NB4 (cell line): ENCODE measurements at regions not wholly inside any gene's neighbourhood (a gene's known extent, or its start where the extent isn't known, plus 50 kb on each side); places are given as distances from the start of the nearest gene placed in this dataset.

Experiments
- DNase-seq: peaks from one replicate; pipeline ENCODE4 v3.0.0; 2010; ENCODE audit warnings: low read depth
- H3K4me3 ChIP-seq: one replicate; pipeline ENCODE4 v1.5.1; 2011; ENCODE audit warnings: mild to moderate bottlenecking, low read depth, low read length, moderate library complexity
- CTCF ChIP-seq: IDR thresholded peaks from one replicate; pipeline ENCODE4 v1.5.1; 2012; ENCODE audit warnings: low read depth, low read length
- MYC ChIP-seq: IDR thresholded peaks from 2 replicates; pipeline ENCODE4 v1.6.1; 2011; ENCODE audit warnings: low read depth, low read length
- POLR2A ChIP-seq: IDR thresholded peaks from 2 replicates; pipeline ENCODE4 v1.6.1; 2011; ENCODE audit warnings: mild to moderate bottlenecking; ENCODE audit not compliant: insufficient read length; ENCODE audit errors: extremely low read depth
- TF ChIP-seq, protein P1 (sequence below): IDR thresholded peaks from 2 replicates; pipeline ENCODE4 v1.6.1; 2011; ENCODE audit warnings: low read depth, low read length

DNA sequence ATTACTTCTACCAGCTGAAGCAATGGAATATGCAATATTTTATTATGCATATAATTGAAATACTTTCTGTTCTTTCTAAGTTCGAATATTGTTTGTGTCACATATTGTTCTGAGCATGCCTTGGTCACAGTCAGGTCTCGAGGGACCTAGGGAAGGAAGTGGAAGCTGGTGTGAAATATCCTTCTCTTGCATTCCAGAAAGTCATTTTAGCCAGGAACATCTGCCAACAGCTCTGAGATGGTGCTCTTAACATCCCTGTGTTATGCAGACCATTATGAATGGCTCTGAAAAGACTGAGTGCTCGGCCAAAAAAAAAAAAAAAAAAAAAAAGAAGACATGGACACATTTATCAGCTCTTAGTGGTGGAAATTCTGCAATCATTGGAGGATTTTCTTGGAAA is 132.7 kb upstream of the JAG1 start:
- TF ChIP-seq MYC (no peak), POLR2A (no peak), CTCF (no peak)
- TF ChIP-seq, protein P1, sequence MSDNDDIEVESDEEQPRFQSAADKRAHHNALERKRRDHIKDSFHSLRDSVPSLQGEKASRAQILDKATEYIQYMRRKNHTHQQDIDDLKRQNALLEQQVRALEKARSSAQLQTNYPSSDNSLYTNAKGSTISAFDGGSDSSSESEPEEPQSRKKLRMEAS, result no peak
- DNase-seq, result no peak
- no peak overlapping the region for H3K4me3 ChIP-seq

GRCh38 chr20:10807013-10807412 is 133.2 kb upstream of the JAG1 start:
- no peak overlapping the region for H3K4me3 ChIP-seq
- no peak for DNase-seq
- TF ChIP-seq MYC (no peak), CTCF (no peak), POLR2A (no peak)
- TF ChIP-seq, protein P1, result no peak

DNA sequence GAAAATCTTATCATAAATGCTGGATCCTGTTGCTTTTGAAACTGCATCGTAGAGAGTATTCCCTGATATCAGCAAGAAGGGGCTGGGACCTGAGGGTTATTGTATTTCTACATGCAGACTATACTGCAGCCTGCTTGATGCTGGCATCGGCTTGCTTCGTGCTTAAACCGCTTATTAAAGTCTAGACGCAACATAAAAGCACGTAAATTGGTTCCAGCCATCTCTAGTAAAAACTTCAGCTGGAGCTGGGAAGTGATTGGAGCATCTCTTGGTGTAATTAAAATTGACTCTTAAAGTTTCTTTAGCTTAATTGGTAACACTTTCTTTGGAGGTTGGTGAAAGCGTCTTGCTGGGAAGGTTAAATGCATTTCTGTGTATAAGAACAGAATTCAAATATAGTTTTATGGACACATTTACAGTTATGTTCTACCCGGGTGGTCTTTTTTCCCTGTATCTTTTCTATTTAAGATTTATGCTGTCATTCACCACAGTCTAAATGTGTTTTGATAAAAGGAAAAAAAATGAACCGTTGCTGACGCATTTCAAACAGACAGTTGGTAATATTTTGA is 139.0 kb upstream of the JAG1 start:
- TF ChIP-seq POLR2A, result no peak
- TF ChIP-seq CTCF, result no peak
- no peak for TF ChIP-seq MYC
- TF ChIP-seq, protein P1, result no peak
- DNase-seq, result no peak

GRCh38 chr20:10823585-10823984 is 149.8 kb upstream of the JAG1 start:
- no peak for DNase-seq
- TF ChIP-seq CTCF, result no peak
- no peak for TF ChIP-seq POLR2A
- TF ChIP-seq MYC, result no peak
- TF ChIP-seq, protein P1, result no peak
- no peak overlapping the region for H3K4me3 ChIP-seq

More for the DNA sequence above, 139.0 kb upstream of the JAG1 start:
- no peak overlapping the region for H3K4me3 ChIP-seq

GRCh38 chr20:10824750-10825500 is 151.1 kb upstream of the JAG1 start:
- TF ChIP-seq CTCF (no peak), POLR2A (no peak), MYC (no peak)
- TF ChIP-seq, protein P1, result no peak
- no peak for DNase-seq
- no peak overlapping the region for H3K4me3 ChIP-seq
